Gastroesophageal sphincter (tissue), 3 donors: ENCODE measurements at regions not wholly inside any gene's neighbourhood (a gene's known extent, or its start where the extent isn't known, plus 50 kb on each side); places are given as distances from the start of the nearest gene placed in this dataset.

ENCODE experiments used
- CTCF ChIP-seq, 4 experiments: fragments of 200-600 bp in 2 of 4; fragments of 450-650 bp in 2 of 4; sonication (generic) in 1 of 4; IDR thresholded peaks; one replicate each; pipeline ENCODE4 v1.5.1; 2017 to 2019; ENCODE audit warnings: antibody characterized with exemption in 4 of 4, mild to moderate bottlenecking in 2 of 4, moderate library complexity in 2 of 4
- EP300 ChIP-seq: sonication (generic); formaldehyde crosslinking; IDR thresholded peaks from one replicate; pipeline ENCODE4 v1.6.1; 2017; ENCODE audit warnings: antibody characterized with exemption, mild to moderate bottlenecking
- POLR2A ChIP-seq, 2 donors: fragments of 450-650 bp; IDR thresholded peaks; one replicate each; pipeline ENCODE4 v1.6.1; 2017; ENCODE audit warnings: antibody characterized with exemption in 2 of 2, mild to moderate bottlenecking in 2 of 2, moderate library complexity in 1 of 2
- POLR2AphosphoS5 ChIP-seq: sonication (generic); formaldehyde crosslinking; IDR thresholded peaks from one replicate; pipeline ENCODE4 v1.6.1; 2017; ENCODE audit warnings: antibody characterized with exemption

- TF ChIP-seq CTCF (IDR thresholded peaks at IDR 0.05) (no peak), POLR2A (IDR thresholded peaks at IDR 0.05) (no peak), EP300 (no peak), POLR2AphosphoS5 (no peak)
Observed at GRCh38 chr2:501667-502066, 175.5 kb downstream of the TMEM18 start.
